Gastrocnemius medialis (tissue), 4 donors: ENCODE measurements at regions not wholly inside any gene's neighbourhood (a gene's known extent, or its start where the extent isn't known, plus 50 kb on each side); places are given as distances from the start of the nearest gene placed in this dataset.

Experiments used
- ATAC-seq, 2 donors: fragments of 150-250 bp; one replicate each; pipeline ENCODE4 v1.9.1; 2016
- DNase-seq, 2 donors: peaks; one replicate each; pipeline ENCODE4 v3.0.0-alpha.2; 2019
- H3K27ac ChIP-seq, 4 donors: fragments of 200-600 bp; sonication (generic); 1 replicate in 1 of 4; 2 replicates in 3 of 4; pipeline ENCODE4 v1.5.1; 2016 to 2018; ENCODE audit warnings: mild to moderate bottlenecking in 2 of 4, moderate library complexity in 1 of 4
- H3K27me3 ChIP-seq, 3 donors: fragments of 200-600 bp; sonication (generic) in 2 of 3; 1 replicate in 1 of 3; 2 replicates in 2 of 3; pipeline versions ENCODE4 v1.5.1 to v1.6.0; 2016 to 2019; ENCODE audit warnings: mild to moderate bottlenecking in 1 of 3, moderate library complexity in 1 of 3
- H3K36me3 ChIP-seq, 2 donors: fragments of 200-600 bp; sonication (generic) in 1 of 2; one replicate each; pipeline ENCODE4 v1.5.1; 2017 to 2018
- H3K4me1 ChIP-seq, 2 donors: fragments of 200-600 bp; sonication (generic) in 1 of 2; one replicate each; pipeline ENCODE4 v1.5.1; 2016 to 2017; ENCODE audit warnings: mild to moderate bottlenecking in 2 of 2
- H3K4me3 ChIP-seq, 4 donors: fragments of 200-600 bp; sonication (generic) in 3 of 4; 1 replicate in 1 of 4; 2 replicates in 3 of 4; pipeline ENCODE4 v1.5.1; 2016 to 2019; ENCODE audit warnings: mild to moderate bottlenecking in 2 of 4
- H3K9me3 ChIP-seq, 3 donors: fragments of 200-600 bp; sonication (generic) in 2 of 3; 1 replicate in 1 of 3; 2 replicates in 2 of 3; pipeline ENCODE4 v1.5.1; 2016 to 2019
- CTCF ChIP-seq, 5 experiments: fragments of 450-650 bp in 3 of 5; fragments of 200-600 bp in 2 of 5; sonication (generic) in 2 of 5; IDR thresholded peaks in 4 of 5; conservative IDR thresholded peaks in 1 of 5; 1 replicate in 4 of 5; 2 replicates in 1 of 5; pipeline ENCODE4 v1.5.1; 2016 to 2019; ENCODE audit warnings: antibody characterized with exemption in 5 of 5, mild to moderate bottlenecking in 3 of 5, moderate library complexity in 3 of 5
- POLR2A ChIP-seq, 2 donors: fragments of 450-650 bp; IDR thresholded peaks; one replicate each; pipeline ENCODE4 v1.6.1; 2017; ENCODE audit warnings: antibody characterized with exemption in 2 of 2, mild to moderate bottlenecking in 2 of 2, moderate library complexity in 2 of 2
- in situ Hi-C, 4 donors: fragments of 200-750 bp; cut with MboI; loops; one replicate each; pipeline versions ENCODE4 v1.15.0 to v1.8.0; 2017; ENCODE audit warnings: low sequenced_read_pairs in 4 of 4
- intact Hi-C: fragments of 100-400 bp; cut with DNase I; formaldehyde crosslinking; loops from one replicate; pipeline ENCODE4 v1.15.1; 2023; ENCODE audit warnings: low total_unique reads

GRCh38 chr20:10788877-10789276, 115.1 kb upstream of the JAG1 start:
- TF ChIP-seq CTCF (IDR thresholded peaks at IDR 0.05 in 4 of 5, conservative IDR thresholded peaks at IDR 0.05 in 1 of 5) (no peak), POLR2A (IDR thresholded peaks at IDR 0.05) (no peak)
- Histone ChIP-seq H3K4me1 (peaks cover 7% of the 10 kb centered on the region in 2 donors), H3K4me3 (no peak overlapping the region), H3K36me3 (no peaks in the 10 kb centered on the region), H3K9me3 (no peaks in the 10 kb centered on the region), H3K27me3 (no peaks in the 10 kb centered on the region), H3K27ac (no peak overlapping the region)
- DNase-seq (peak; percentile 34 to 71), ATAC-seq (peak; percentile 63 to 76)
- in situ Hi-C loops, result no loop called here
- intact Hi-C loops, result no loop called here

GRCh38 chr20:10789386-10789785, 115.6 kb upstream of the JAG1 start:
- no peak overlapping the region for H3K27ac ChIP-seq
- ATAC-seq, result no peak
- no peaks in the 10 kb centered on the region for H3K9me3 ChIP-seq
- no peaks in the 10 kb centered on the region for H3K36me3 ChIP-seq
- no peaks in the 10 kb centered on the region for H3K27me3 ChIP-seq
- in situ Hi-C loops (no loop called here), intact Hi-C loops (no loop called here)
- TF ChIP-seq POLR2A (IDR thresholded peaks at IDR 0.05) (no peak), CTCF (IDR thresholded peaks at IDR 0.05 in 4 of 5, conservative IDR thresholded peaks at IDR 0.05 in 1 of 5) (no peak)
- no peak overlapping the region for H3K4me3 ChIP-seq
- H3K4me1 ChIP-seq, result peaks cover 2% of the 10 kb centered on the region in 2 donors
- no peak for DNase-seq

GRCh38 chr20:10790013-10790412, 116.2 kb upstream of the JAG1 start:
- ATAC-seq, result no peak
- intact Hi-C loops, result no loop called here
- no peaks in the 10 kb centered on the region for H3K9me3 ChIP-seq

GRCh38 chr20:10792291-10792690, 118.5 kb upstream of the JAG1 start:
- DNase-seq, result no peak
- Histone ChIP-seq H3K4me3 (no peak overlapping the region), H3K27ac (no peak overlapping the region), H3K4me1 (no peaks in the 10 kb centered on the region), H3K9me3 (no peaks in the 10 kb centered on the region), H3K36me3 (no peaks in the 10 kb centered on the region), H3K27me3 (no peaks in the 10 kb centered on the region)
- TF ChIP-seq CTCF (IDR thresholded peaks at IDR 0.05 in 4 of 5, conservative IDR thresholded peaks at IDR 0.05 in 1 of 5) (no peak), POLR2A (IDR thresholded peaks at IDR 0.05) (no peak)
- intact Hi-C loops, result no loop called here
- in situ Hi-C loops, result no loop called here
- ATAC-seq, result no peak

More at GRCh38 chr20:10790013-10790412, 116.2 kb upstream of the JAG1 start:
- DNase-seq, result no peak
- H3K36me3 ChIP-seq, result no peaks in the 10 kb centered on the region
- TF ChIP-seq POLR2A (IDR thresholded peaks at IDR 0.05), result no peak
- no peak for TF ChIP-seq CTCF (IDR thresholded peaks at IDR 0.05 in 4 of 5, conservative IDR thresholded peaks at IDR 0.05 in 1 of 5)
- no peak overlapping the region for H3K4me3 ChIP-seq
- in situ Hi-C loops, result no loop called here
- no peak overlapping the region for H3K27ac ChIP-seq
- H3K4me1 ChIP-seq, result no peaks in the 10 kb centered on the region
- no peaks in the 10 kb centered on the region for H3K27me3 ChIP-seq

- in situ Hi-C loops (no loop called here), intact Hi-C loops (no loop called here)
These were observed 120.0 kb upstream of the JAG1 start for GRCh38 chr20:10793766-10794165.

More at GRCh38 chr20:10793766-10794165, 120.0 kb upstream of the JAG1 start:
- H3K36me3 ChIP-seq, result no peaks in the 10 kb centered on the region
- no peak overlapping the region for H3K27ac ChIP-seq
- H3K4me1 ChIP-seq, result no peaks in the 10 kb centered on the region
- TF ChIP-seq CTCF (IDR thresholded peaks at IDR 0.05 in 4 of 5, conservative IDR thresholded peaks at IDR 0.05 in 1 of 5), result no peak
- TF ChIP-seq POLR2A (IDR thresholded peaks at IDR 0.05), result no peak
- H3K4me3 ChIP-seq, result no peak overlapping the region
- no peaks in the 10 kb centered on the region for H3K9me3 ChIP-seq
- DNase-seq (no peak), ATAC-seq (no peak)
- H3K27me3 ChIP-seq, result no peaks in the 10 kb centered on the region
